ENCODE measurements at regions not wholly inside any gene's neighbourhood (a gene's known extent, or its start where the extent isn't known, plus 50 kb on each side); places are given as distances from the start of the nearest gene placed in this dataset.

DNA sequence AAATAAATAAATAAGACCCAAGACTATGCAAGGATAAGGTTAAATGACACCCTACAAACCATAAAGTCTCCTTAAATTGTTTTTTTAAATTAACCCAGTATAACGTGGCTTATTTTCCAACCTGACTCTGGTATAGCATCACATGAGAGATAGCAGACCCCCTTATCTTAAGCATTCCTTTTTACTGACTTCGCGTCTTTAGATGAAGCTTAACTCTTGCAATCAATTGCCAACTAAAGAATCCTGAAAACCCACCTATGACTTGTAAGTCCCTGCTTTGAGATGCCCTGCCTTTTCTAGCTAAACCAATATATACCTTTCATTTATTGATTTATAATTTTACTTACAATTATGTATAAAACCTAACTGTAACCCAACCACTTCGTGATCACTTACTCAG is 57.1 kb upstream of the RAB12 start:
- TF ChIP-seq, protein P1, sequence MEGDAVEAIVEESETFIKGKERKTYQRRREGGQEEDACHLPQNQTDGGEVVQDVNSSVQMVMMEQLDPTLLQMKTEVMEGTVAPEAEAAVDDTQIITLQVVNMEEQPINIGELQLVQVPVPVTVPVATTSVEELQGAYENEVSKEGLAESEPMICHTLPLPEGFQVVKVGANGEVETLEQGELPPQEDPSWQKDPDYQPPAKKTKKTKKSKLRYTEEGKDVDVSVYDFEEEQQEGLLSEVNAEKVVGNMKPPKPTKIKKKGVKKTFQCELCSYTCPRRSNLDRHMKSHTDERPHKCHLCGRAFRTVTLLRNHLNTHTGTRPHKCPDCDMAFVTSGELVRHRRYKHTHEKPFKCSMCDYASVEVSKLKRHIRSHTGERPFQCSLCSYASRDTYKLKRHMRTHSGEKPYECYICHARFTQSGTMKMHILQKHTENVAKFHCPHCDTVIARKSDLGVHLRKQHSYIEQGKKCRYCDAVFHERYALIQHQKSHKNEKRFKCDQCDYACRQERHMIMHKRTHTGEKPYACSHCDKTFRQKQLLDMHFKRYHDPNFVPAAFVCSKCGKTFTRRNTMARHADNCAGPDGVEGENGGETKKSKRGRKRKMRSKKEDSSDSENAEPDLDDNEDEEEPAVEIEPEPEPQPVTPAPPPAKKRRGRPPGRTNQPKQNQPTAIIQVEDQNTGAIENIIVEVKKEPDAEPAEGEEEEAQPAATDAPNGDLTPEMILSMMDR (IDR thresholded peaks at IDR 0.05), result no peak
- TF ChIP-seq POLR2A (IDR thresholded peaks at IDR 0.05), result no peak

Measured in testis (tissue), 2 donors.